Prostate gland (tissue), 2 donors: ENCODE measurements at regions not wholly inside any gene's neighbourhood (a gene's known extent, or its start where the extent isn't known, plus 50 kb on each side); places are given as distances from the start of the nearest gene placed in this dataset.

Experiments
- DNase-seq: peaks from one replicate; pipeline ENCODE4 v3.0.0-alpha.2; 2019; ENCODE audit warnings: low spot score
- H3K27ac ChIP-seq, 2 donors: fragments of 200-600 bp; sonication (generic); 2 replicates each; pipeline ENCODE4 v1.5.1; 2017 to 2019
- H3K27me3 ChIP-seq: fragments of 200-600 bp; sonication (generic); replicated peaks from 2 replicates; pipeline ENCODE4 v1.5.1; 2019; ENCODE audit not compliant: insufficient read depth
- H3K36me3 ChIP-seq, 2 donors: fragments of 200-600 bp; sonication (generic); 1 replicate in 1 of 2; 2 replicates in 1 of 2; pipeline versions ENCODE4 v1.5.1 to v1.8.1; 2017 to 2019
- H3K4me1 ChIP-seq: fragments of 200-600 bp; sonication (generic); replicated peaks from 2 replicates; pipeline ENCODE4 v1.5.1; 2019
- H3K4me3 ChIP-seq, 2 donors: fragments of 200-600 bp; sonication (generic); 2 replicates each; pipeline ENCODE4 v1.5.1; 2017 to 2019
- H3K9me3 ChIP-seq: fragments of 200-600 bp; sonication (generic); 2 replicates; pipeline ENCODE4 v1.5.1; 2017
- POLR2A ChIP-seq: fragments of 450-650 bp; IDR thresholded peaks from one replicate; pipeline ENCODE4 v1.6.1; 2016; ENCODE audit warnings: antibody characterized with exemption, mild to moderate bottlenecking
- POLR2AphosphoS5 ChIP-seq: sonication (generic); formaldehyde crosslinking; IDR thresholded peaks from one replicate; pipeline ENCODE4 v1.6.1; 2017; ENCODE audit warnings: antibody characterized with exemption
- WGBS: methylation state at CpG from one replicate; pipeline ENCODE4 v1.1.5; 2018; 5-methylcytosine and 5-hydroxymethylcytosine counted together
- intact Hi-C: fragments of 100-400 bp; cut with DNase I; formaldehyde crosslinking; loops from one replicate; pipeline ENCODE4 v1.14.2; 2022
- TF ChIP-seq, protein P1 (sequence below), 4 experiments: fragments of 200-600 bp in 2 of 4; fragments of 450-650 bp in 2 of 4; sonication (generic) in 2 of 4; IDR thresholded peaks; 1 replicate in 3 of 4; 2 replicates in 1 of 4; pipeline ENCODE4 v1.5.1; 2016 to 2019; ENCODE audit warnings: antibody characterized with exemption in 4 of 4, mild to moderate bottlenecking in 2 of 4, moderate library complexity in 2 of 4

DNA sequence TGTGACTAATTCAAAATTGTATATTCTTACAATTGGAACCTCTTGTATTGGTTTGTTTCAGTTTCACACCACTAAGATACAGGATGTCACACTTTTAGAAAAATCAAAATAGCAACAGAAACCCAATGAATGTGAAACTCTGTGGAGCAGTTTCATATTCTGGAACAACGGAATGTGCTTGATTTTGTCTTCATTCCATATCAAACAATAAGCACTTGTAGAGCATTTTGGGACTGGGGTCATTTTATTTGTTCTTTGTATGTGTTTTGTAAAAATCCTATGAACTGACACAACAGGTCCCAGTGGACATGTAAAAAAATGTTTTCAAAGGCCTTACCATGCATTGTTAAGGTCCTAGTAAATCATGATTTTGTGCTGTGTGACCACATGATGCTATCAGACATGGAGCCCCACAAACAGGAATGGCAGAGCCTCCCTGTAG, 123.1 kb downstream of the DKK1 start:
- TF ChIP-seq POLR2AphosphoS5 (no peak), POLR2A (no peak)
- TF ChIP-seq, protein P1, sequence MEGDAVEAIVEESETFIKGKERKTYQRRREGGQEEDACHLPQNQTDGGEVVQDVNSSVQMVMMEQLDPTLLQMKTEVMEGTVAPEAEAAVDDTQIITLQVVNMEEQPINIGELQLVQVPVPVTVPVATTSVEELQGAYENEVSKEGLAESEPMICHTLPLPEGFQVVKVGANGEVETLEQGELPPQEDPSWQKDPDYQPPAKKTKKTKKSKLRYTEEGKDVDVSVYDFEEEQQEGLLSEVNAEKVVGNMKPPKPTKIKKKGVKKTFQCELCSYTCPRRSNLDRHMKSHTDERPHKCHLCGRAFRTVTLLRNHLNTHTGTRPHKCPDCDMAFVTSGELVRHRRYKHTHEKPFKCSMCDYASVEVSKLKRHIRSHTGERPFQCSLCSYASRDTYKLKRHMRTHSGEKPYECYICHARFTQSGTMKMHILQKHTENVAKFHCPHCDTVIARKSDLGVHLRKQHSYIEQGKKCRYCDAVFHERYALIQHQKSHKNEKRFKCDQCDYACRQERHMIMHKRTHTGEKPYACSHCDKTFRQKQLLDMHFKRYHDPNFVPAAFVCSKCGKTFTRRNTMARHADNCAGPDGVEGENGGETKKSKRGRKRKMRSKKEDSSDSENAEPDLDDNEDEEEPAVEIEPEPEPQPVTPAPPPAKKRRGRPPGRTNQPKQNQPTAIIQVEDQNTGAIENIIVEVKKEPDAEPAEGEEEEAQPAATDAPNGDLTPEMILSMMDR (IDR thresholded peaks at IDR 0.05), result no peak
- 83% methylated on average over 1 of the region's 1 CpG for WGBS
- Histone ChIP-seq H3K9me3 (no peaks in the 10 kb centered on the region), H3K4me1 (no peaks in the 10 kb centered on the region), H3K27ac (no peak overlapping the region), H3K36me3 (no peaks in the 10 kb centered on the region), H3K4me3 (no peak overlapping the region), H3K27me3 (no peaks in the 10 kb centered on the region)
- intact Hi-C loops, result no loop called here
- no peak for DNase-seq

DNA sequence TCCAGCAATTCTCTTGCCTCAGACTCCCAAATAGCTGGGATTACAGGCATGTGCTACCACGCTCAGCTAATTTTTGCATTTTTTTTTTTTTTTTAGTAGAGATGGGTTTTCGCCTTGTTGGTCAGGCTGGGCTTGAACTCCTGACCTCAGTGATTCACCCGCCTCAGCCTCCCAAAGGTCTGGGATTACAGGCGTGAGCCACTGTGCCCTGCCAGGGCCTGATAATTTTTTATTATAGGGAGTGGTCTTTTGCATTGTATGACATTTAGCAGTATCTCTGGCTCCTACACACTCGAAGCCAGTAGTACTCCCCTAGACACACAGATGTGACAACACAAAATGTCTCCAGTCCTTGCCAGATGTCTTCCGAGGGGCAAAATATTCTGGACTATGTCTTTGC, 124.0 kb downstream of the DKK1 start:
- Histone ChIP-seq H3K27me3 (no peaks in the 10 kb centered on the region), H3K27ac (no peak overlapping the region), H3K4me1 (no peaks in the 10 kb centered on the region), H3K4me3 (no peak overlapping the region), H3K36me3 (no peaks in the 10 kb centered on the region), H3K9me3 (no peaks in the 10 kb centered on the region)
- TF ChIP-seq POLR2AphosphoS5 (no peak), POLR2A (no peak)
- TF ChIP-seq, protein P1 (IDR thresholded peaks at IDR 0.05), result no peak
- intact Hi-C loops, result no loop called here
- 90% methylated on average over 6 of the region's 6 CpGs for WGBS
- no peak for DNase-seq

- 73% methylated on average over 7 of the region's 7 CpGs for WGBS
- no peaks in the 10 kb centered on the region for H3K27me3 ChIP-seq
- H3K27ac ChIP-seq, result no peak overlapping the region
- H3K4me1 ChIP-seq, result no peaks in the 10 kb centered on the region
- DNase-seq, result no peak
- TF ChIP-seq POLR2AphosphoS5, result no peak
- H3K4me3 ChIP-seq, result no peak overlapping the region
- H3K36me3 ChIP-seq, result no peaks in the 10 kb centered on the region
- no peaks in the 10 kb centered on the region for H3K9me3 ChIP-seq
- intact Hi-C loops, result no loop called here
Measured at GRCh38 chr10:52440612-52441285, 126.7 kb downstream of the DKK1 start.

DNA sequence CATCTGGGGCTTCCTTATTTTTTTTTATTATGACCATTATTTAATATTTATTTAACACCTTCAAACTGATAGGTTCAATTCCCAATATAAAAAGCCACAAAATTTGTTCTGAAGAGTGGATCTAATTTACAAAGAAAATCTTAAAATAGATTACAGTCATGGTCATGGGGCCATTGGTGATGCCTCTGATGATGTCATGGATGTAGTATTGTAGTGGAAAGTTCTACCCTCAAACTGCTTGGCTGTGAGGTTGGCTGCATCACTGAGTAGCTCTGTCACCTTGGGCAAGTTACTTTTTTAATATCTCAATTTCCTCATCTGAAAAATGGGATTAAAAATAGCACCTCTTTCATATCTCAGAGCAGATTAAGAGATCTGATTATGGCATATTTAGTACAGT, 128.5 kb downstream of the DKK1 start:
- intact Hi-C loops, result no loop called here
- no peak for TF ChIP-seq POLR2AphosphoS5
- no peak for TF ChIP-seq POLR2A
- TF ChIP-seq, protein P1 (IDR thresholded peaks at IDR 0.05), result no peak

DNA sequence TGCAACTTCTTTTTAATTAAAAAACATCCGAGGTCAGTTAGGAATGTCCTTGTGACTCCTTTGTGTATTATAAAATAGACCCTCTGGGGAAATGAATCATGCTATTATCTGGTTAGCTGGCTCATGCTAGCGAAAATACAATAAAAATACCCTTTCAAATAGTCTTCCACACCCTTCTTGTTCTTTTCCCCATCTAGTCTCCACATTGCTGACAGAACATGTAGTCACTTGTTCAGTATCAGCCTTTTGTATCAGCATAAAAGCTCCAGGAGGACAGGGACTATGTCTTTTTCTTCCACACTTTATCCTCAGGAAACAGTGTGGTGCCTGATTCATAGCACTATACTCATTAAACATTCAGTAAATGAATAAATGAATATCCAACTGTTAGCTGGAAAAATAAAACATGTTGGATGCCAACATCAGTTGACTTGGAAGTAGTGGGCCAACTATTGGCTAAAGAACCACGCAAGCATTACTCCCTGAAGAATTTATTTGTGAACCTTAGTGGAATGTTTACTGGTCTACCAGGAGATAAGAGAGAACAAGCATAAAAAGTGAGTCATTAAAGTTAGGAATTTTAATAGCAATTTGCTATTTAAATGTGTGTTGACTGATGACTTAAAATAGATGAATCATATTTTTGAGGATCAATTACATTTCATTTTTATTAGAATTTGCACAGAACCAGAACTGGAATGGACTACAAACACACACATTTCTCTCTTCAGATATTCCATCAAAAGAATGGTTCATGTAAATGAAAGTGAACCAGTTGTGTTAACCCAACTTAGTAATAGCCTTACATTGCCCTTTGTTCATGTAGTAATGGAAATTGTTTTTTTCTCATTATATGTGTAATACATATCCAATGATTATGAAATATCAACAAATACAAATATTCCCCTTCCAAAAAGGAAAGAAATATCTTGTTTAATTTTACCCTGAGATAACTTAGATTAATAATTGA, 129.6 kb downstream of the DKK1 start:
- no peak overlapping the region for H3K4me3 ChIP-seq
- no peaks in the 10 kb centered on the region for H3K4me1 ChIP-seq
- TF ChIP-seq, protein P1 (IDR thresholded peaks at IDR 0.05), result no peak
- no peak for TF ChIP-seq POLR2A
- peak; percentile 70 for TF ChIP-seq POLR2AphosphoS5
- 12% methylated on average over 3 of the region's 3 CpGs for WGBS
- DNase-seq, result peak; percentile 36
- H3K36me3 ChIP-seq, result no peaks in the 10 kb centered on the region
- peak overlapping the region in 1 of 2 donors; percentile 4 for H3K27ac ChIP-seq
- no peaks in the 10 kb centered on the region for H3K27me3 ChIP-seq
- H3K9me3 ChIP-seq, result no peaks in the 10 kb centered on the region
- intact Hi-C loops, result no loop called here

More for the DNA sequence above, 128.5 kb downstream of the DKK1 start:
- Histone ChIP-seq H3K9me3 (no peaks in the 10 kb centered on the region), H3K27ac (peak overlapping the region in 1 of 2 donors; percentile 4), H3K36me3 (no peaks in the 10 kb centered on the region), H3K27me3 (no peaks in the 10 kb centered on the region), H3K4me3 (no peak overlapping the region), H3K4me1 (no peaks in the 10 kb centered on the region)
- no peak for DNase-seq
